ENCODE measurements at regions not wholly inside any gene's neighbourhood (a gene's known extent, or its start where the extent isn't known, plus 50 kb on each side); places are given as distances from the start of the nearest gene placed in this dataset.

- 64 to 81% methylated on average over 5 of the region's 5 CpGs for WGBS, 2 donors
- no peak overlapping the region for H3K4me3 ChIP-seq
- no peaks in the 10 kb centered on the region for H3K9me3 ChIP-seq (ENCODE audit: control insufficient read depth in 4 of 4, insufficient read depth in 3 of 4, low read length in 3 of 4)
- H3K27ac ChIP-seq (ENCODE audit: low read depth in 1 of 2, low read length in 1 of 2) = no peak overlapping the region
- TF ChIP-seq, protein P1, sequence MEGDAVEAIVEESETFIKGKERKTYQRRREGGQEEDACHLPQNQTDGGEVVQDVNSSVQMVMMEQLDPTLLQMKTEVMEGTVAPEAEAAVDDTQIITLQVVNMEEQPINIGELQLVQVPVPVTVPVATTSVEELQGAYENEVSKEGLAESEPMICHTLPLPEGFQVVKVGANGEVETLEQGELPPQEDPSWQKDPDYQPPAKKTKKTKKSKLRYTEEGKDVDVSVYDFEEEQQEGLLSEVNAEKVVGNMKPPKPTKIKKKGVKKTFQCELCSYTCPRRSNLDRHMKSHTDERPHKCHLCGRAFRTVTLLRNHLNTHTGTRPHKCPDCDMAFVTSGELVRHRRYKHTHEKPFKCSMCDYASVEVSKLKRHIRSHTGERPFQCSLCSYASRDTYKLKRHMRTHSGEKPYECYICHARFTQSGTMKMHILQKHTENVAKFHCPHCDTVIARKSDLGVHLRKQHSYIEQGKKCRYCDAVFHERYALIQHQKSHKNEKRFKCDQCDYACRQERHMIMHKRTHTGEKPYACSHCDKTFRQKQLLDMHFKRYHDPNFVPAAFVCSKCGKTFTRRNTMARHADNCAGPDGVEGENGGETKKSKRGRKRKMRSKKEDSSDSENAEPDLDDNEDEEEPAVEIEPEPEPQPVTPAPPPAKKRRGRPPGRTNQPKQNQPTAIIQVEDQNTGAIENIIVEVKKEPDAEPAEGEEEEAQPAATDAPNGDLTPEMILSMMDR (IDR thresholded peaks at IDR 0.05; ENCODE audit: control extremely low read depth, extremely low read depth) = no peak
- ATAC-seq (ENCODE audit: insufficient read depth, low FRiP score) = no peak
- DNase-seq = no peak
- no peaks in the 10 kb centered on the region for H3K27me3 ChIP-seq (ENCODE audit: control insufficient read depth in 3 of 3, insufficient read depth in 3 of 3, low read length in 2 of 3)
- no peaks in the 10 kb centered on the region for H3K4me1 ChIP-seq (ENCODE audit: control insufficient read depth in 5 of 5, insufficient read depth in 5 of 5, low read length in 5 of 5)
- no peaks in the 10 kb centered on the region for H3K36me3 ChIP-seq (ENCODE audit: control insufficient read depth in 4 of 4, insufficient read depth in 4 of 4, low read length in 4 of 4)
- H3K9ac ChIP-seq (ENCODE audit: insufficient read depth in 1 of 2, low read length in 2 of 2) = no peak overlapping the region
These were observed 554.3 kb upstream of the TENM3 start for GRCh38 chr4:181688872-181689271.

GRCh38 chr4:181690498-181690897, 552.7 kb upstream of the TENM3 start:
- H3K4me1 ChIP-seq (ENCODE audit: control insufficient read depth in 5 of 5, insufficient read depth in 5 of 5, low read length in 5 of 5) = no peaks in the 10 kb centered on the region
- no peak for DNase-seq
- TF ChIP-seq, protein P1 (IDR thresholded peaks at IDR 0.05; ENCODE audit: control extremely low read depth, extremely low read depth) = no peak
- WGBS, 2 donors = 49 to 60% methylated on average over 2 of the region's 2 CpGs
- no peak overlapping the region for H3K4me3 ChIP-seq
- H3K27me3 ChIP-seq (ENCODE audit: control insufficient read depth in 3 of 3, insufficient read depth in 3 of 3, low read length in 2 of 3) = no peaks in the 10 kb centered on the region
- H3K27ac ChIP-seq (ENCODE audit: low read depth in 1 of 2, low read length in 1 of 2) = no peak overlapping the region
- no peaks in the 10 kb centered on the region for H3K36me3 ChIP-seq (ENCODE audit: control insufficient read depth in 4 of 4, insufficient read depth in 4 of 4, low read length in 4 of 4)
- ATAC-seq (ENCODE audit: insufficient read depth, low FRiP score) = no peak
- H3K9me3 ChIP-seq (ENCODE audit: control insufficient read depth in 4 of 4, insufficient read depth in 3 of 4, low read length in 3 of 4) = no peaks in the 10 kb centered on the region
- no peak overlapping the region for H3K9ac ChIP-seq (ENCODE audit: insufficient read depth in 1 of 2, low read length in 2 of 2)

DNA sequence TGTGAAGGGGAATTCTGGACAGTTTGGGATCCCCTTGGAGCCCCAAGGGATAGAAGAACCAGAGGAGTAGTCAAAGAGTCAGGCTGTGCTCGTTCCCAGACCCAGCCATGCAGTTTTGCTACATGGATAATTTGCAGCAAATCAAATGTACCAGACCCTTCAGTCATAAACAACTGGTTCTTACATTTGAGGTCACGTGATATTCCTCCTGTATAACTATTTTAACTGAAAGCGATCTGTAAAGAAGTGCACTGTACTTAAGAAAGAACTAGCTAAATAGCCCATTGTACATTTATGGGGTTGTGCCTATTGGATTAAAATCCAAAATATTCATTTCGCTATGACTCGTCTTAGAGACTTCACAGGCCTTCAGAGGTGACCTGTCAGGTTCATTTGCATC, 550.2 kb upstream of the TENM3 start:
- ATAC-seq (ENCODE audit: insufficient read depth, low FRiP score) = no peak
- H3K27me3 ChIP-seq (ENCODE audit: control insufficient read depth in 3 of 3, insufficient read depth in 3 of 3, low read length in 2 of 3) = no peaks in the 10 kb centered on the region
- no peak for DNase-seq
- H3K36me3 ChIP-seq (ENCODE audit: control insufficient read depth in 4 of 4, insufficient read depth in 4 of 4, low read length in 4 of 4) = no peaks in the 10 kb centered on the region
- H3K4me3 ChIP-seq = no peak overlapping the region
- no peaks in the 10 kb centered on the region for H3K4me1 ChIP-seq (ENCODE audit: control insufficient read depth in 5 of 5, insufficient read depth in 5 of 5, low read length in 5 of 5)
- TF ChIP-seq, protein P1 (IDR thresholded peaks at IDR 0.05; ENCODE audit: control extremely low read depth, extremely low read depth) = no peak
- WGBS, 2 donors = 77 to 86% methylated on average over 5 of the region's 5 CpGs
- H3K9ac ChIP-seq (ENCODE audit: insufficient read depth in 1 of 2, low read length in 2 of 2) = no peak overlapping the region
- no peak overlapping the region for H3K27ac ChIP-seq (ENCODE audit: low read depth in 1 of 2, low read length in 1 of 2)
- no peaks in the 10 kb centered on the region for H3K9me3 ChIP-seq (ENCODE audit: control insufficient read depth in 4 of 4, insufficient read depth in 3 of 4, low read length in 3 of 4)

DNA sequence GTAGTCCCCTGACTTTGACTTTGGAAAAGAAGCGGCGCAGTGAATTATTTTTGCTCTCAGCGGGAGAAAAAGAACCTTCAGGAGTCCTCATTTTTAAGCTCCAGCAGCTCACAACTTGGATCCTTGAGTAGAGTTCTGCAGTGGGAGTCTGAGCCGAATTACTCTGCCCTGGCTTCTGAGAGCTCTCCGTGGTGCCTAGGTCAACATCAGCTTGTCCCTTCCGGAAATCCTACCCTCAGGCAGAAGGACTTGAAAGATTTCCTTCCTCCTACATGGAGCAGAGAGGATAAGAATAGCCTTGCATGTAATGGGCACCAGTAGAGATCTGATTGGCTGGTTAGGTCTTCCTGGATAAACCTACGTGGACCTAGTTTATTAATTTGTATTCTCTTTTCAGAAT, 549.7 kb upstream of the TENM3 start:
- H3K27me3 ChIP-seq (ENCODE audit: control insufficient read depth in 3 of 3, insufficient read depth in 3 of 3, low read length in 2 of 3) = no peaks in the 10 kb centered on the region
- no peaks in the 10 kb centered on the region for H3K9me3 ChIP-seq (ENCODE audit: control insufficient read depth in 4 of 4, insufficient read depth in 3 of 4, low read length in 3 of 4)
- no peak overlapping the region for H3K9ac ChIP-seq (ENCODE audit: insufficient read depth in 1 of 2, low read length in 2 of 2)
- DNase-seq (no peak), ATAC-seq (ENCODE audit: insufficient read depth, low FRiP score) (no peak)
- no peaks in the 10 kb centered on the region for H3K4me1 ChIP-seq (ENCODE audit: control insufficient read depth in 5 of 5, insufficient read depth in 5 of 5, low read length in 5 of 5)
- TF ChIP-seq, protein P1 (IDR thresholded peaks at IDR 0.05; ENCODE audit: control extremely low read depth, extremely low read depth) = no peak
- no peak overlapping the region for H3K4me3 ChIP-seq
- H3K27ac ChIP-seq (ENCODE audit: low read depth in 1 of 2, low read length in 1 of 2) = no peak overlapping the region
- WGBS, 2 donors = 70 to 71% methylated on average over 7 of the region's 7 CpGs
- no peaks in the 10 kb centered on the region for H3K36me3 ChIP-seq (ENCODE audit: control insufficient read depth in 4 of 4, insufficient read depth in 4 of 4, low read length in 4 of 4)
